Activated CD8-positive, alpha-beta memory T cell treated with anti-CD3 and anti-CD28 coated beads for 4 hours (primary cell): ENCODE measurements at regions not wholly inside any gene's neighbourhood (a gene's known extent, or its start where the extent isn't known, plus 50 kb on each side); places are given as distances from the start of the nearest gene placed in this dataset.
A peak's percentile ranks its signal among the peaks of the same experiment; 100 is the strongest.

Experiments
- DNase-seq, 2 donors: peaks; one replicate each; pipeline ENCODE4 v3.0.0-alpha.2; 2020; ENCODE audit warnings: low read depth in 2 of 2

- no peak for DNase-seq
Measured at GRCh38 chr17:77307479-77308198, 166.9 kb downstream of the SEC14L1 start.

GRCh38 chr17:77308861-77309726 is 168.3 kb downstream of the SEC14L1 start:
- no peak for DNase-seq

- no peak for DNase-seq
Measured at GRCh38 chr17:77310336-77310735, 169.6 kb downstream of the SEC14L1 start.

GRCh38 chr17:77311371-77311981 is 170.7 kb downstream of the SEC14L1 start:
- DNase-seq, result no peak

- DNase-seq, result no peak
Measured at GRCh38 chr17:77312061-77312701, 171.4 kb downstream of the SEC14L1 start.

GRCh38 chr17:77312786-77313599 is 172.2 kb downstream of the SEC14L1 start:
- DNase-seq, result no peak

GRCh38 chr17:77313831-77314230 is 173.1 kb downstream of the SEC14L1 start:
- DNase-seq, result no peak

GRCh38 chr17:77314601-77315000 is 173.8 kb downstream of the SEC14L1 start:
- no peak for DNase-seq

- DNase-seq, result no peak
Measured at GRCh38 chr17:77315010-77315409, 174.2 kb downstream of the SEC14L1 start.

GRCh38 chr17:77315551-77316190 is 174.9 kb downstream of the SEC14L1 start:
- no peak for DNase-seq

- DNase-seq, result no peak
Measured at GRCh38 chr17:77316191-77316641, 175.4 kb downstream of the SEC14L1 start.

GRCh38 chr17:77316651-77317050 is 175.9 kb downstream of the SEC14L1 start:
- no peak for DNase-seq

GRCh38 chr17:77317091-77317750 is 176.5 kb downstream of the SEC14L1 start:
- no peak for DNase-seq

- DNase-seq, result no peak
Measured at GRCh38 chr17:77318021-77318420, 177.3 kb downstream of the SEC14L1 start.

- no peak for DNase-seq
Measured at GRCh38 chr17:77318491-77319210, 177.9 kb downstream of the SEC14L1 start.

- peak in 1 of 2 donors; percentile 55 for DNase-seq
Measured at GRCh38 chr17:77319211-77320043, 178.7 kb downstream of the SEC14L1 start.

GRCh38 chr17:77320044-77320440 is 179.3 kb downstream of the SEC14L1 start:
- no peak for DNase-seq

GRCh38 chr17:77320485-77321256 is 179.9 kb downstream of the SEC14L1 start:
- no peak for DNase-seq
